H1 (cell line): ENCODE measurements at regions not wholly inside any gene's neighbourhood (a gene's known extent, or its start where the extent isn't known, plus 50 kb on each side); places are given as distances from the start of the nearest gene placed in this dataset.

Source experiments
- CTCF ChIP-seq, 3 experiments: IDR thresholded peaks; 1 replicate in 2 of 3; 2 replicates in 1 of 3; pipeline versions ENCODE4 v1.5.1 to v1.6.1; 2011; ENCODE audit warnings: low read length in 3 of 3, mild to moderate bottlenecking in 3 of 3, inconsistent platforms in 2 of 3, low read depth in 1 of 3, moderate library complexity in 1 of 3; ENCODE audit not compliant: insufficient read depth in 1 of 3; ENCODE audit errors: control extremely low read depth in 1 of 3
- EP300 ChIP-seq, 2 experiments: IDR thresholded peaks; 1 replicate in 1 of 2; 2 replicates in 1 of 2; pipeline ENCODE4 v1.6.1; 2011 to 2012; ENCODE audit warnings: low read depth in 2 of 2, low read length in 2 of 2, mild to moderate bottlenecking in 2 of 2, borderline replicate concordance in 1 of 2, inconsistent platforms in 1 of 2, moderate library complexity in 1 of 2
- EZH2 ChIP-seq: fragments of 200-600 bp; sonication (generic); IDR thresholded peaks from 2 replicates; pipeline ENCODE4 v1.7.1; 2012; ENCODE audit warnings: low read depth, mild to moderate bottlenecking, moderate library complexity, low read length, inconsistent platforms; ENCODE audit not compliant: severe bottlenecking
- SIN3A ChIP-seq, 2 experiments: IDR thresholded peaks in 1 of 2; conservative IDR thresholded peaks in 1 of 2; 2 replicates each; pipeline ENCODE4 v1.6.1; 2011 to 2012; ENCODE audit warnings: low read length in 2 of 2, improper control_type of control experiment in 1 of 2, low read depth in 1 of 2, mild to moderate bottlenecking in 1 of 2
- TAF1 ChIP-seq: IDR thresholded peaks from 2 replicates; pipeline ENCODE4 v1.6.1; 2011; ENCODE audit warnings: mild to moderate bottlenecking, low read depth, low read length
- TBP ChIP-seq: IDR thresholded peaks from 2 replicates; pipeline ENCODE4 v1.6.1; 2011; ENCODE audit warnings: low read depth, low read length, improper control_type of control experiment
- ZNF274 ChIP-seq: IDR thresholded peaks from 2 replicates; pipeline ENCODE4 v1.7.0; 2012; ENCODE audit warnings: low read length, borderline replicate concordance; ENCODE audit errors: extremely low read depth

- TF ChIP-seq CTCF (IDR thresholded peaks at IDR 0.05; ENCODE audit: control extremely low read depth in 1 of 3, insufficient read depth in 1 of 3, low read depth in 1 of 3, low read length in 3 of 3) (peak in 2 of 3 experiments; percentile 5 to 19; a peak in 2 of 4 replicates), TAF1 (no peak), EP300 (IDR thresholded peaks at IDR 0.05; ENCODE audit: borderline replicate concordance in 1 of 2, low read depth in 2 of 2, low read length in 2 of 2) (no peak), EZH2 (no peak), ZNF274 (no peak), TBP (no peak), SIN3A (conservative IDR thresholded peaks at IDR 0.05 in 1 of 2, IDR thresholded peaks at IDR 0.05 in 1 of 2; ENCODE audit: low read depth in 1 of 2, low read length in 2 of 2) (no peak)
Measured at GRCh38 chr1:48105165-48105564, 108.0 kb upstream of the TRABD2B start.
